ENCODE measurements at regions not wholly inside any gene's neighbourhood (a gene's known extent, or its start where the extent isn't known, plus 50 kb on each side); places are given as distances from the start of the nearest gene placed in this dataset.

DNA sequence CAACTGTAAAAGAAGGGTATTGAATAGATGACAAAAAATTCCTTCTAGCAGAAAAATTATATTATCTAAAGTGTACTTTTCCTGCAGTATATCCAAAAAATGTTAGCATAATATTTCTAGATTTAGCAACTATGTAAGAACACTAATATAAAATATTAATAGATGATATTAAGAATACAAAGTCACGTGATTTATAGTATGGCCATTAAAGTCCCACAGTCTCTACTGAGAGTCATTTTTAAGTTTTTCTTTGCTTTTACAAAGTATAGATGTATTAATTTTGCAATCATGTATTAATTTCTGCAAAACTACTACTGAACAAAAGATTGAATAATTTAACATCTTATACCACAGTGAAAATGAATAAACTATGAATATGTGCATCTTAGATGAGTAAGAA lies 94.9 kb downstream of the ZWINT start:
- Histone ChIP-seq H3K4me1 (replicated peaks; ENCODE audit: insufficient read depth) (no peaks in the 10 kb centered on the region), H2AFZ (no peak overlapping the region), H4K20me1 (ENCODE audit: insufficient read depth) (no peaks in the 10 kb centered on the region; the same call in 1 of the 2 replicates), H3K4me2 (no peak overlapping the region), H3K27ac (no peak overlapping the region), H3K9me2 (ENCODE audit: insufficient read depth) (no peaks in the 10 kb centered on the region), H3K27me3 (ENCODE audit: insufficient read depth, low read depth) (no peaks in the 10 kb centered on the region), H3K79me2 (ENCODE audit: low read depth) (no peaks in the 10 kb centered on the region), H3K4me3 (no peak overlapping the region), H3K36me3 (ENCODE audit: low read depth) (no peaks in the 10 kb centered on the region), H3F3A (ENCODE audit: insufficient read depth, low read depth) (no peaks in the 10 kb centered on the region), H3K9me3 (ENCODE audit: insufficient read depth, low read depth) (no peaks in the 10 kb centered on the region)
- TF ChIP-seq, protein P1, sequence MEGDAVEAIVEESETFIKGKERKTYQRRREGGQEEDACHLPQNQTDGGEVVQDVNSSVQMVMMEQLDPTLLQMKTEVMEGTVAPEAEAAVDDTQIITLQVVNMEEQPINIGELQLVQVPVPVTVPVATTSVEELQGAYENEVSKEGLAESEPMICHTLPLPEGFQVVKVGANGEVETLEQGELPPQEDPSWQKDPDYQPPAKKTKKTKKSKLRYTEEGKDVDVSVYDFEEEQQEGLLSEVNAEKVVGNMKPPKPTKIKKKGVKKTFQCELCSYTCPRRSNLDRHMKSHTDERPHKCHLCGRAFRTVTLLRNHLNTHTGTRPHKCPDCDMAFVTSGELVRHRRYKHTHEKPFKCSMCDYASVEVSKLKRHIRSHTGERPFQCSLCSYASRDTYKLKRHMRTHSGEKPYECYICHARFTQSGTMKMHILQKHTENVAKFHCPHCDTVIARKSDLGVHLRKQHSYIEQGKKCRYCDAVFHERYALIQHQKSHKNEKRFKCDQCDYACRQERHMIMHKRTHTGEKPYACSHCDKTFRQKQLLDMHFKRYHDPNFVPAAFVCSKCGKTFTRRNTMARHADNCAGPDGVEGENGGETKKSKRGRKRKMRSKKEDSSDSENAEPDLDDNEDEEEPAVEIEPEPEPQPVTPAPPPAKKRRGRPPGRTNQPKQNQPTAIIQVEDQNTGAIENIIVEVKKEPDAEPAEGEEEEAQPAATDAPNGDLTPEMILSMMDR (conservative IDR thresholded peaks at IDR 0.05), result no peak
- TF ChIP-seq EZH2 (IDR thresholded peaks at IDR 0.05; ENCODE audit: low read depth), result no peak
- intact Hi-C loops (cut with micrococcal nuclease; ENCODE audit: unreplicated experiment), result no loop called here
- POLR2A ChIA-PET (ENCODE audit: unreplicated experiment), result no interaction called here
- CTCF ChIA-PET, result no interaction called here
- no TSS peak for BruUV-seq (replicated peaks)
- no peak for DNase-seq

DNA sequence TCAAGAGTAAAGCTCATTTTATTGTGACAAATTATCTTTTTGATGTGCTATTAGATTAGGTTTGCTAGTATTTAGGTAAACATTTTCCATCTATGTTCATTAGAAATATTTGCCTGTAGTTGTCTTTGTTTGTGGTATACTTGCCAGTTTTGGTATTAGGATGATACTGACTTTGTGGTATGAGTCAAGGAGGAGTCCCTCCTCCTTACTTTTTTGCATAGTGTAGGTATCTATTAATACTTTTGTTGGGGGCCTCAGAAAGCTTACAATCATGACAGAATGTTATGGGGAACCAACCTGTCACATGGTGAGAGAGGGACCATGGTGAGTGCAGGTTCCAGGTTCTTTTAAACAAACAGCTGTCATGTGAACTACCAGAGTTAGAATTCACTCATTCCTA lies 102.1 kb downstream of the ZWINT start:
- no peaks in the 10 kb centered on the region for H3K36me3 ChIP-seq (ENCODE audit: low read depth)
- no peaks in the 10 kb centered on the region for H3K79me2 ChIP-seq (ENCODE audit: low read depth)
- no peak for DNase-seq
- H3K4me3 ChIP-seq, result no peak overlapping the region
- no peaks in the 10 kb centered on the region for H3K9me2 ChIP-seq (ENCODE audit: insufficient read depth)
- no peaks in the 10 kb centered on the region for H3K27me3 ChIP-seq (ENCODE audit: insufficient read depth, low read depth)
- no peak for TF ChIP-seq EZH2 (IDR thresholded peaks at IDR 0.05; ENCODE audit: low read depth)
- TF ChIP-seq, protein P1 (conservative IDR thresholded peaks at IDR 0.05), result no peak
- no peaks in the 10 kb centered on the region for H3K4me1 ChIP-seq (replicated peaks; ENCODE audit: insufficient read depth)
- ChIA-PET POLR2A (ENCODE audit: unreplicated experiment) (no interaction called here), CTCF (no interaction called here)
- no peaks in the 10 kb centered on the region for H3K9me3 ChIP-seq (ENCODE audit: insufficient read depth, low read depth)
- no peak overlapping the region for H3K27ac ChIP-seq
- H3K4me2 ChIP-seq, result no peak overlapping the region
- H4K20me1 ChIP-seq (ENCODE audit: insufficient read depth), result no peaks in the 10 kb centered on the region; the same call in 1 of the 2 replicates
- no TSS peak for BruUV-seq (replicated peaks)
- intact Hi-C loops (cut with micrococcal nuclease; ENCODE audit: unreplicated experiment), result no loop called here
- no peak overlapping the region for H2AFZ ChIP-seq
- H3F3A ChIP-seq (ENCODE audit: insufficient read depth, low read depth), result no peaks in the 10 kb centered on the region

DNA sequence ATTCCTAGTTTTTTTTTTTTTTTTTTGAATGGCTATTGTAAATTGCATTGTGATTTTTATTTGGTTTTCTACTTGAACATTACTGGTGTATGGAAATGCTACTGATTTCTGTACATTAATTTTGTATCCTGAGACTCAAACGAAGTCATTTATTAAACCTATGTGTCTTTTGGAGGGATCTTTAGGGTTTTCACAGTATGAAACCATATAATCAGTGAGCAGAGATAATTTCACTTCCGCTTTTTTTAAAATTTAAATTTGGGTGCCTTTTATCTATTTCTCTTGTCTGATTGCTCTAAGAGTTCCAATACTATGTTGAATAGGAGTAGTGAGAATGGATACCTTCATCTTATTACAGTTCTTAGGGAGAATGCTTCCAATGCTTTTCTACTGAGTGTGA lies 102.7 kb downstream of the ZWINT start:
- Histone ChIP-seq H3F3A (ENCODE audit: insufficient read depth, low read depth) (no peaks in the 10 kb centered on the region), H3K4me3 (no peak overlapping the region), H3K4me2 (no peak overlapping the region), H3K79me2 (ENCODE audit: low read depth) (no peaks in the 10 kb centered on the region), H3K9me3 (ENCODE audit: insufficient read depth, low read depth) (no peaks in the 10 kb centered on the region), H3K27me3 (ENCODE audit: insufficient read depth, low read depth) (no peaks in the 10 kb centered on the region), H3K27ac (no peak overlapping the region), H3K9me2 (ENCODE audit: insufficient read depth) (no peaks in the 10 kb centered on the region), H2AFZ (no peak overlapping the region), H3K4me1 (replicated peaks; ENCODE audit: insufficient read depth) (no peaks in the 10 kb centered on the region), H4K20me1 (ENCODE audit: insufficient read depth) (no peaks in the 10 kb centered on the region; the same call in 1 of the 2 replicates), H3K36me3 (ENCODE audit: low read depth) (no peaks in the 10 kb centered on the region)
- intact Hi-C loops (cut with micrococcal nuclease; ENCODE audit: unreplicated experiment), result no loop called here
- BruUV-seq (replicated peaks), result no TSS peak
- DNase-seq, result no peak
- CTCF ChIA-PET, result no interaction called here
- TF ChIP-seq, protein P1 (conservative IDR thresholded peaks at IDR 0.05), result no peak
- TF ChIP-seq EZH2 (IDR thresholded peaks at IDR 0.05; ENCODE audit: low read depth), result no peak
- POLR2A ChIA-PET (ENCODE audit: unreplicated experiment), result no interaction called here
